Neural progenitor cell (in vitro differentiated cells): ENCODE measurements at regions not wholly inside any gene's neighbourhood (a gene's known extent, or its start where the extent isn't known, plus 50 kb on each side); places are given as distances from the start of the nearest gene placed in this dataset.

Experiments
- DNase-seq: peaks from one replicate; pipeline ENCODE4 v3.0.0-alpha.2; 2016; ENCODE audit warnings: low spot score
- H2AFZ ChIP-seq: fragments of 200-600 bp; sonication (generic); replicated peaks from 2 replicates; pipeline ENCODE4 v1.6.1; 2016; ENCODE audit warnings: antibody characterized with exemption
- H3F3A ChIP-seq: fragments of 200-600 bp; sonication (generic); 2 replicates; pipeline ENCODE4 v1.6.1; 2016; ENCODE audit warnings: antibody characterized with exemption, low read depth
- H3K27ac ChIP-seq: fragments of 200-600 bp; sonication (generic); 2 replicates; pipeline ENCODE4 v1.5.1; 2016; ENCODE audit warnings: mild to moderate bottlenecking
- H3K27me3 ChIP-seq: fragments of 200-600 bp; sonication (generic); 2 replicates; pipeline ENCODE4 v1.6.1; 2016; ENCODE audit warnings: mild to moderate bottlenecking, moderate library complexity
- H3K36me3 ChIP-seq: fragments of 200-600 bp; sonication (generic); 2 replicates; pipeline ENCODE4 v1.5.1; 2016
- H3K4me1 ChIP-seq: fragments of 200-600 bp; sonication (generic); 2 replicates; pipeline ENCODE4 v1.6.1; 2016; ENCODE audit warnings: mixed run types
- H3K4me2 ChIP-seq: fragments of 200-600 bp; sonication (generic); 2 replicates; pipeline ENCODE4 v1.6.1; 2016
- H3K4me3 ChIP-seq: fragments of 200-600 bp; sonication (generic); 2 replicates; pipeline ENCODE4 v1.5.1; 2016
- H3K79me2 ChIP-seq: fragments of 200-600 bp; sonication (generic); 2 replicates; pipeline ENCODE4 v1.6.1; 2016; ENCODE audit warnings: low read depth
- H3K9ac ChIP-seq: fragments of 200-600 bp; sonication (generic); 2 replicates; pipeline ENCODE4 v1.6.1; 2016
- H3K9me3 ChIP-seq: fragments of 200-600 bp; sonication (generic); 2 replicates; pipeline ENCODE4 v1.5.1; 2016; ENCODE audit warnings: low read depth
- H4K20me1 ChIP-seq: fragments of 200-600 bp; sonication (generic); 2 replicates; pipeline ENCODE4 v1.6.1; 2016; ENCODE audit warnings: low read depth
- H3K27ac Mint-ChIP-seq: 3 replicates; pipeline ENCODE4 v1.8.0; 2021; ENCODE audit warnings: mixed read lengths
- H3K27me3 Mint-ChIP-seq: 2 replicates; pipeline ENCODE4 v1.8.0; 2022; ENCODE audit warnings: low read depth, mild to moderate bottlenecking, inconsistent platforms, moderate library complexity, mixed read lengths; ENCODE audit not compliant: insufficient read depth
- H3K36me3 Mint-ChIP-seq: 3 replicates; pipeline ENCODE4 v1.8.0; 2021; ENCODE audit warnings: mixed read lengths
- H3K4me1 Mint-ChIP-seq: 3 replicates; pipeline ENCODE4 v1.8.0; 2021; ENCODE audit warnings: mixed read lengths
- H3K4me3 Mint-ChIP-seq: 3 replicates; pipeline ENCODE4 v1.8.0; 2021; ENCODE audit warnings: mild to moderate bottlenecking, moderate library complexity, mixed read lengths
- H3K9me3 Mint-ChIP-seq: 3 replicates; pipeline ENCODE4 v1.8.0; 2020; ENCODE audit warnings: mixed read lengths
- EZH2 ChIP-seq: fragments of 200-600 bp; sonication (generic); IDR thresholded peaks from 2 replicates; pipeline ENCODE4 v1.6.1; 2017; ENCODE audit warnings: antibody characterized with exemption, mild to moderate bottlenecking, moderate library complexity
- EZH2phosphoT487 ChIP-seq: fragments of 200-600 bp; sonication (generic); IDR thresholded peaks from 2 replicates; pipeline ENCODE4 v1.6.1; 2017; ENCODE audit warnings: antibody characterized with exemption
- TF ChIP-seq, protein P1 (sequence below): fragments of 200-600 bp; sonication (generic); IDR thresholded peaks from 2 replicates; pipeline ENCODE4 v1.5.1; 2017; ENCODE audit warnings: antibody characterized with exemption, mild to moderate bottlenecking

DNA sequence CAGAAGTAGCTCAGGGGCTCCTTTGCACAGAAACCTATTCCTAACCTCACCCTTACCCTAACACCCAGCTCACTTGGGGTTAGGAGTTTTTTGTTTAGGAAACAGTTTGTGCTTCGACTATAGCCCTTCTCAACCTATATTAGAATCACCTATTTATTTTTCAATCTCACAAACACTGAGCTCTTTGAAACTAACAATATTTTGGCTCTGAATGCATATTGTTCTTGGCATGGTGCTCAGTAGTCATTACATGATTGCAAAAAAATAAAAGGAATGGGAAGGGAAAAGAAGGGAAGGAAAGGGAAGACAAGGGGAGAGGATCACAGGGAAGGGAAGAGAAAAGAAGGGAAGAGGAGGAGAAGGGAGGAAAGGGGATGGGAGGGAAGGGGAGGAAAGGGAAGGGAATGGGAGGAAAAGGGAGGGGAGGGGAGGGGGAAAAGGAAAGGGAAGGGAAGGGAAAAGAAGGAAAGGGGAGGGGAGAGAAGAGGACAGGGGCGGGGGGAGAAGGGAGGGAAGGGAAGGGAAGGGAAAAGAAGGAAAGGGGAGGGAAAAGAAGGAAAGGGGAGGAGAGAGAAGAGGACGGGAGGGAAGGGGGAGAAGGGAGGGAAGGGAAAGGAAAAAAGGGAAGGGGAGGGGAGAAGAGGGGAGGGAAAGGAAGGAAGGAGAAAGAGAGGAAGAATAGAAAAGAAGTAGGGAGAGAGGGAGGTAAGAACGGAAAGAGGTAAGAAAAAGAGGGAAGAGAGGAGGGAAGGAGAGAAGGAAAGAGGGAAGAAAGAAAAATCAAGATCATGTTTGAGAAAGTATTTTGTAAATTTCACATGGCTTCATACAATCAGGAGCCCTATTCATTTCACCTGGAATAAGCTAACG lies 484.1 kb upstream of the NFIA start:
- H3K36me3 ChIP-seq: no peaks in the 10 kb centered on the region
- no peak overlapping the region for H3K4me3 Mint-ChIP-seq
- no peaks in the 10 kb centered on the region for H3K9me3 ChIP-seq
- no peak overlapping the region for H3K27ac Mint-ChIP-seq
- H3K4me3 ChIP-seq: no peak overlapping the region
- H4K20me1 ChIP-seq: no peaks in the 10 kb centered on the region
- H2AFZ ChIP-seq: no peak overlapping the region
- H3K27me3 Mint-ChIP-seq: peaks cover 2% of the 10 kb centered on the region
- H3K4me1 Mint-ChIP-seq: peaks cover 8% of the 10 kb centered on the region
- H3K9ac ChIP-seq: no peak overlapping the region
- no peak for DNase-seq
- H3K4me2 ChIP-seq: no peak overlapping the region
- TF ChIP-seq EZH2phosphoT487 (no peak), EZH2 (no peak)
- TF ChIP-seq, protein P1, sequence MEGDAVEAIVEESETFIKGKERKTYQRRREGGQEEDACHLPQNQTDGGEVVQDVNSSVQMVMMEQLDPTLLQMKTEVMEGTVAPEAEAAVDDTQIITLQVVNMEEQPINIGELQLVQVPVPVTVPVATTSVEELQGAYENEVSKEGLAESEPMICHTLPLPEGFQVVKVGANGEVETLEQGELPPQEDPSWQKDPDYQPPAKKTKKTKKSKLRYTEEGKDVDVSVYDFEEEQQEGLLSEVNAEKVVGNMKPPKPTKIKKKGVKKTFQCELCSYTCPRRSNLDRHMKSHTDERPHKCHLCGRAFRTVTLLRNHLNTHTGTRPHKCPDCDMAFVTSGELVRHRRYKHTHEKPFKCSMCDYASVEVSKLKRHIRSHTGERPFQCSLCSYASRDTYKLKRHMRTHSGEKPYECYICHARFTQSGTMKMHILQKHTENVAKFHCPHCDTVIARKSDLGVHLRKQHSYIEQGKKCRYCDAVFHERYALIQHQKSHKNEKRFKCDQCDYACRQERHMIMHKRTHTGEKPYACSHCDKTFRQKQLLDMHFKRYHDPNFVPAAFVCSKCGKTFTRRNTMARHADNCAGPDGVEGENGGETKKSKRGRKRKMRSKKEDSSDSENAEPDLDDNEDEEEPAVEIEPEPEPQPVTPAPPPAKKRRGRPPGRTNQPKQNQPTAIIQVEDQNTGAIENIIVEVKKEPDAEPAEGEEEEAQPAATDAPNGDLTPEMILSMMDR: no peak
- H3K27ac ChIP-seq: no peak overlapping the region
- H3K36me3 Mint-ChIP-seq: no peaks in the 10 kb centered on the region
- peaks cover under 1% of the 10 kb centered on the region for H3K9me3 Mint-ChIP-seq
- no peaks in the 10 kb centered on the region for H3F3A ChIP-seq
- no peaks in the 10 kb centered on the region for H3K27me3 ChIP-seq
- no peaks in the 10 kb centered on the region for H3K4me1 ChIP-seq
- no peaks in the 10 kb centered on the region for H3K79me2 ChIP-seq

DNA sequence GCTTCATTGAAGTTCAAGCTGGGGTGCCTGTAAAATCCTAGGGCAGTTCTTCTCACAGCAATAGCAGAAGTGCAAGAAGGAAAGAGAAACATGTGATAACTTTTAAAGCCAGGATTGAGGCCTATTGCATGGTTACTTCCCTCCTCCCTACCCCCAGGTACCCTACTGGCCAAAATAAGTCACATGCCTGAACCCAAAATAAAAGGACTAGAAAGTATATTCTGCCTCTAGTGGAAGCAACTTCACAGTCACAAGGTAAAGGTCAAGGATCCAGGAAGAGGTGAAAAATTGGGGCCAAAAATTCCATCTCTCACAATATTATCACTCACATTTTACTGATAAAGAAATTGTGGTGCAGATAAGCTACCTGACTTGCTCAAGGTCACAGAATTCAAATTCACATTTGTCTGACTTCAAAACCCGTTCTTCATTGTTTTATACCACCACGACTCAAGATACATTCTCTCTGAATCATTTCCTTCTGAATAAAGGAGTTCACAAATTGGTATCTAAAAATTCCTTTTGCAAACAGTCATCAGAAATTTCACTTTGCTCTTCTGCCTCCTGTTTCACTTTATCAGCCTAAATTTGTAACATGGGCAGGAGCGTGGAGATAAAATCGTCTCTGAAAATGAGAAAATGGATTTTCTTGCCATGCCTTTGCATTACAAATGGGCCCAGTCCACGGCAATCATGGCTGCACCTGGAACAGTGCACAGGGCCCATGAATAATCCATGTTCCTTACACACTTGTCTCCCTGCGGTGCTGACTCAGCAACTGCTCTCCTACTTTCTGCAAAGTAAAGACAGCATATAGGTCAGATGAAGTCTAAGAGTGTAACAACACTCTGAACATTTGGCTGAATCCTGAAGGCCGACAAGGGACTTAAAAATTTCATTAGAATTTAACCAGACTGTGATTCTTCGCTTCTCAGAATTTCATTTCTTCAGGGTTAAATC lies 485.3 kb upstream of the NFIA start:
- Histone ChIP-seq H3K9ac (no peak overlapping the region), H3K9me3 (no peaks in the 10 kb centered on the region), H2AFZ (no peak overlapping the region), H3K4me2 (no peak overlapping the region), H3K4me3 (no peak overlapping the region), H4K20me1 (no peaks in the 10 kb centered on the region), H3K27ac (no peak overlapping the region), H3F3A (no peaks in the 10 kb centered on the region), H3K79me2 (no peaks in the 10 kb centered on the region), H3K36me3 (no peaks in the 10 kb centered on the region), H3K4me1 (no peaks in the 10 kb centered on the region), H3K27me3 (no peaks in the 10 kb centered on the region)
- no peaks in the 10 kb centered on the region for H3K36me3 Mint-ChIP-seq
- H3K27me3 Mint-ChIP-seq: peaks cover 2% of the 10 kb centered on the region
- TF ChIP-seq, protein P1: no peak
- TF ChIP-seq EZH2phosphoT487 (no peak), EZH2 (no peak)
- no peak for DNase-seq
- no peaks in the 10 kb centered on the region for H3K9me3 Mint-ChIP-seq
- H3K4me1 Mint-ChIP-seq: peaks cover 8% of the 10 kb centered on the region
- no peak overlapping the region for H3K4me3 Mint-ChIP-seq
- H3K27ac Mint-ChIP-seq: no peak overlapping the region

DNA sequence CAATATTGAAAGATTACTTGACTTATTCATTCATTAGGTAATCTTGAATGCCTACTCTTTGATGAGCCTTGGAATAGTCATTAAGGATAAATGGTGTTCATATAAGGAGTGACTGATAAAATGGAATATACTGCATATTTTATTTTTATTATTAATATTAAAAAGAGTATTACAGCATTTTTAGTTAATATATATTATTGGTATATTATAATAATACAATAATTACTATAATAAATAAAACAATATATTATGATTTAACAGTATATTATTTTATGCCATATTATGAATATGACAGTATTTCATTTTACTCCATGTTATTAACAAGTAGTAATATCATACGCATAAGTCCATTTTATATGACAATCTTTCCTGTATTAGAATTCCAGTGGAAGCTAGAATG lies 490.8 kb upstream of the NFIA start:
- DNase-seq: no peak
- H3K27me3 Mint-ChIP-seq: no peaks in the 10 kb centered on the region

More for the DNA sequence above, 490.8 kb upstream of the NFIA start:
- Mint-ChIP-seq H3K4me1 (no peaks in the 10 kb centered on the region), H3K27ac (no peak overlapping the region), H3K9me3 (no peaks in the 10 kb centered on the region), H3K36me3 (no peaks in the 10 kb centered on the region), H3K4me3 (no peak overlapping the region)
- Histone ChIP-seq H3K36me3 (no peaks in the 10 kb centered on the region), H3F3A (no peaks in the 10 kb centered on the region), H3K9me3 (no peaks in the 10 kb centered on the region), H3K4me2 (no peak overlapping the region), H4K20me1 (no peaks in the 10 kb centered on the region), H3K79me2 (no peaks in the 10 kb centered on the region), H3K27ac (no peak overlapping the region), H3K9ac (no peak overlapping the region), H3K27me3 (no peaks in the 10 kb centered on the region), H3K4me3 (no peak overlapping the region), H3K4me1 (no peaks in the 10 kb centered on the region), H2AFZ (no peak overlapping the region)
- TF ChIP-seq EZH2phosphoT487 (no peak), EZH2 (no peak)
- TF ChIP-seq, protein P1: no peak
